Endothelial cell (in vitro differentiated cells): ENCODE measurements at regions not wholly inside any gene's neighbourhood (a gene's known extent, or its start where the extent isn't known, plus 50 kb on each side); places are given as distances from the start of the nearest gene placed in this dataset.

ENCODE experiments used
- DNase-seq: peaks from one replicate; pipeline ENCODE4 v3.0.0; 2021; ENCODE audit warnings: low spot score
- H3K27ac Mint-ChIP-seq: one replicate; pipeline ENCODE4 v1.8.0; 2021; ENCODE audit warnings: mixed read lengths, inconsistent platforms; ENCODE audit not compliant: unreplicated experiment
- H3K27me3 Mint-ChIP-seq: one replicate; pipeline ENCODE4 v1.8.0; 2021; ENCODE audit warnings: mild to moderate bottlenecking, moderate library complexity, mixed read lengths, inconsistent platforms; ENCODE audit not compliant: unreplicated experiment
- H3K36me3 Mint-ChIP-seq: one replicate; pipeline ENCODE4 v1.8.0; 2021; ENCODE audit warnings: mild to moderate bottlenecking, low read depth, mixed read lengths, inconsistent platforms; ENCODE audit not compliant: unreplicated experiment
- H3K4me1 Mint-ChIP-seq: one replicate; pipeline ENCODE4 v1.8.0; 2021; ENCODE audit warnings: mild to moderate bottlenecking, mixed read lengths, inconsistent platforms; ENCODE audit not compliant: unreplicated experiment
- H3K4me3 Mint-ChIP-seq: one replicate; pipeline ENCODE4 v1.8.0; 2021; ENCODE audit warnings: mild to moderate bottlenecking, mixed read lengths, inconsistent platforms; ENCODE audit not compliant: unreplicated experiment
- H3K9me3 Mint-ChIP-seq: one replicate; pipeline ENCODE4 v1.8.0; 2021; ENCODE audit warnings: mixed read lengths, inconsistent platforms; ENCODE audit not compliant: unreplicated experiment
- TF ChIP-seq, protein P1 (sequence below): fragments of 200-600 bp; sonication (generic); IDR thresholded peaks from one replicate; pipeline ENCODE4 v1.5.0; 2021; ENCODE audit warnings: antibody characterized with exemption; ENCODE audit not compliant: unreplicated experiment

DNA sequence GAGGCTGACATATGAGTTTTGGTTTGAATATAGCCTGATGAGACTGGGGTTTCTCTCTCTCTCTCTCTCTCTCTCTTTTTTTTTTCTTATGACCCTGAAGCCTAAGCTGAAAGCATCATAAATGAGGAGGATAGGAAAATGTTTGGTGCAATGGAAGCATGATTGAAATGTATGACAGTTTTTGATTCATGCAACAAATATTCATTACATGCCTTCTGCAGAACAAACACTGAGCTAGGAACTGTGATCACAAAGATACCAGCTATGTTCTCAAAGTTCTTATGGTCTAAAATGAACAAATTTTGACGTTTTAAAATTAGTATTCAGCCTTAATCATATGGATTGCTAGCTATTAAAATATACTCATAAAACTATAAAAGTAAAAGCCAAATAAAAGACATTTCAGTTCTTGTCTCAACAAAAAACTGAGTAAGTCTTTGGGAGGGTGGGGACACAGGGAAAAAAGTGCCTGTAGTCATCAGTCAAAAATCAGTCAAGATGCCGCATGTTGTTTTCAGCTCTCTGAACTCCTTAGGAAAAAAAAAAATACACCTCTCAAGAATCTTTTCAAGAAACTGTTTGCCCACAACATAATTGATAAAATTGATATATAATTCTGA, 57.2 kb downstream of the NKX6-1 start:
- no peak for DNase-seq
- Mint-ChIP-seq H3K27ac (no peak overlapping the region), H3K4me3 (no peak overlapping the region), H3K4me1 (peaks cover 6% of the 10 kb centered on the region), H3K27me3 (no peaks in the 10 kb centered on the region), H3K9me3 (no peaks in the 10 kb centered on the region), H3K36me3 (no peaks in the 10 kb centered on the region)
- TF ChIP-seq, protein P1, sequence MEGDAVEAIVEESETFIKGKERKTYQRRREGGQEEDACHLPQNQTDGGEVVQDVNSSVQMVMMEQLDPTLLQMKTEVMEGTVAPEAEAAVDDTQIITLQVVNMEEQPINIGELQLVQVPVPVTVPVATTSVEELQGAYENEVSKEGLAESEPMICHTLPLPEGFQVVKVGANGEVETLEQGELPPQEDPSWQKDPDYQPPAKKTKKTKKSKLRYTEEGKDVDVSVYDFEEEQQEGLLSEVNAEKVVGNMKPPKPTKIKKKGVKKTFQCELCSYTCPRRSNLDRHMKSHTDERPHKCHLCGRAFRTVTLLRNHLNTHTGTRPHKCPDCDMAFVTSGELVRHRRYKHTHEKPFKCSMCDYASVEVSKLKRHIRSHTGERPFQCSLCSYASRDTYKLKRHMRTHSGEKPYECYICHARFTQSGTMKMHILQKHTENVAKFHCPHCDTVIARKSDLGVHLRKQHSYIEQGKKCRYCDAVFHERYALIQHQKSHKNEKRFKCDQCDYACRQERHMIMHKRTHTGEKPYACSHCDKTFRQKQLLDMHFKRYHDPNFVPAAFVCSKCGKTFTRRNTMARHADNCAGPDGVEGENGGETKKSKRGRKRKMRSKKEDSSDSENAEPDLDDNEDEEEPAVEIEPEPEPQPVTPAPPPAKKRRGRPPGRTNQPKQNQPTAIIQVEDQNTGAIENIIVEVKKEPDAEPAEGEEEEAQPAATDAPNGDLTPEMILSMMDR: no peak

DNA sequence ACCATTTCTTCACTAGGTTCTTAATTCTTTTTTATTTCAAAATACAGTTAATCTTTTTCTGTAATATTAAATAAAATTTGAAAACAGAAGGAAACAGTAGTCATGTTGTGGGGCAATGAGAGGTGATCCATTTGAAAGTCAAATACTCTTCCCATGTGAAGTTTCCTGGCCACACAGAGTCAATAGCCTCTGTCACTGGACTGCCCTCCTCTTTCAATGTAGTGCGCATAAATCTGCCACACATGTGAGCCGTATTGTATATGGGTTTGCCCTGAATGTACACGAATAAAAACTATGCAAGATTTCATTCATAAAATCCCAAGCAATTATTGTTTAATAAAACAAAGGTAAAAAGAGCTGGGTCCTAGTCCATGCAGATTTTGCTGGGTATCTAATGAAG, 59.1 kb downstream of the NKX6-1 start:
- H3K27ac Mint-ChIP-seq: no peak overlapping the region
- TF ChIP-seq, protein P1: no peak
- H3K4me3 Mint-ChIP-seq: no peak overlapping the region
- no peaks in the 10 kb centered on the region for H3K36me3 Mint-ChIP-seq
- no peaks in the 10 kb centered on the region for H3K9me3 Mint-ChIP-seq
- DNase-seq: no peak
- peaks cover 18% of the 10 kb centered on the region for H3K4me1 Mint-ChIP-seq
- H3K27me3 Mint-ChIP-seq: no peaks in the 10 kb centered on the region

DNA sequence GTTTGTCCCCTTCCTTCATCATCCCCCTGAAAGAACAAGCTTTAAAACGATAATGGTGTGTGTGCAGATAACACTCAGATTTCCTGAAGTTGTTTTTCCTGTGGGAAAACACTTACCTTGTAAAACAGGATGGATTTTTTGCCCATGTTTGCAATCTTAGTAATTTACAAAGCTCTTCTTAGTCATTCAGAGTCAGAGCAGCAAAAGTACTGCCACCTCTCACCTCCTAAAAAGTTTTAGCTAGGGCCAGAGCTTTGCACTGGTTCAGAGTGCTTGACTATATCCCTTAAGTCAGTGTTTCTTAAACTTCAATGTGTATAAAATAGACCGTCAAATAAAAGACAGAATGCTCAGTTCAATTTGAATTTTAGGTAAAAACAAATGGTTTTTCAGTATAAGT, 62.3 kb downstream of the NKX6-1 start:
- TF ChIP-seq, protein P1: no peak
- Mint-ChIP-seq H3K27ac (no peak overlapping the region), H3K9me3 (no peaks in the 10 kb centered on the region), H3K4me3 (no peak overlapping the region), H3K36me3 (no peaks in the 10 kb centered on the region), H3K4me1 (peaks cover 18% of the 10 kb centered on the region), H3K27me3 (no peaks in the 10 kb centered on the region)
- no peak for DNase-seq

DNA sequence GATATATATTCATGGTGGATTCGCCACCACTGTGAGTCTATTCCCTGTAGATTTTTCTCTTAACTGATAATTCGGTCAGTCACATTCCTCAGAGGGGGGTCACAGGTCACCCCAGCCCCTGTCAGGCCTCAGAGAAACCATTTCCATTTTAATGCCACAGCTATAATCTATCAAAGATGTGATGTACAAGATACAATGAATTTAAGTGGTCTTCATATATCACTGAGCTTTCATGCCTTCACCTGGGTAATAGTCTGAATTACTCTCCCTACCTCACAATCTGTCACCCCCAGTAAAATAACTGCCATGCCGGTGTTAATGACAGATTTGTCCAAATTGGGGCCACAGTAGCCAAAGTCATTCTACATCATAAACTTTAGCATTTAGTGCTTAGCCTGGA, 64.7 kb downstream of the NKX6-1 start:
- no peak for DNase-seq
- Mint-ChIP-seq H3K9me3 (no peaks in the 10 kb centered on the region), H3K4me1 (peaks cover 18% of the 10 kb centered on the region), H3K27ac (no peak overlapping the region), H3K27me3 (no peaks in the 10 kb centered on the region), H3K4me3 (no peak overlapping the region), H3K36me3 (no peaks in the 10 kb centered on the region)
- TF ChIP-seq, protein P1: no peak

GRCh38 chr4:84433633-84434222, 65.4 kb downstream of the NKX6-1 start:
- Mint-ChIP-seq H3K4me3 (no peak overlapping the region), H3K27me3 (no peaks in the 10 kb centered on the region), H3K27ac (no peak overlapping the region), H3K9me3 (no peaks in the 10 kb centered on the region), H3K4me1 (peaks cover 18% of the 10 kb centered on the region), H3K36me3 (no peaks in the 10 kb centered on the region)
- DNase-seq: no peak
- TF ChIP-seq, protein P1: no peak
